ENCODE measurements at regions not wholly inside any gene's neighbourhood (a gene's known extent, or its start where the extent isn't known, plus 50 kb on each side); places are given as distances from the start of the nearest gene placed in this dataset.

- no peak for TF ChIP-seq E2F4 (CRISPR knock-in tag; IDR thresholded peaks at IDR 0.05; ENCODE audit: low read depth)
- TF ChIP-seq MXD1 (CRISPR knock-in tag; IDR thresholded peaks at IDR 0.05; ENCODE audit: borderline replicate concordance, poor library complexity, severe bottlenecking): no peak
- no peak for TF ChIP-seq TARDBP (IDR thresholded peaks at IDR 0.05)
- no peak for TF ChIP-seq SIN3A (IDR thresholded peaks at IDR 0.05; ENCODE audit: borderline replicate concordance in 2 of 2, control insufficient read depth in 1 of 2, low read depth in 2 of 2, low read length in 2 of 2)
- no peak for TF ChIP-seq MYC (IDR thresholded peaks at IDR 0.05; ENCODE audit: low read depth, low read length)
- TF ChIP-seq MYC (CRISPR knock-in tag; IDR thresholded peaks at IDR 0.05; ENCODE audit: borderline replicate concordance, low read depth): no peak
Measured at GRCh38 chr3:25009665-25010064, 418.4 kb upstream of the RARB start.

Measured in K562 (cell line).